ENCODE measurements at regions not wholly inside any gene's neighbourhood (a gene's known extent, or its start where the extent isn't known, plus 50 kb on each side); places are given as distances from the start of the nearest gene placed in this dataset.

DNA sequence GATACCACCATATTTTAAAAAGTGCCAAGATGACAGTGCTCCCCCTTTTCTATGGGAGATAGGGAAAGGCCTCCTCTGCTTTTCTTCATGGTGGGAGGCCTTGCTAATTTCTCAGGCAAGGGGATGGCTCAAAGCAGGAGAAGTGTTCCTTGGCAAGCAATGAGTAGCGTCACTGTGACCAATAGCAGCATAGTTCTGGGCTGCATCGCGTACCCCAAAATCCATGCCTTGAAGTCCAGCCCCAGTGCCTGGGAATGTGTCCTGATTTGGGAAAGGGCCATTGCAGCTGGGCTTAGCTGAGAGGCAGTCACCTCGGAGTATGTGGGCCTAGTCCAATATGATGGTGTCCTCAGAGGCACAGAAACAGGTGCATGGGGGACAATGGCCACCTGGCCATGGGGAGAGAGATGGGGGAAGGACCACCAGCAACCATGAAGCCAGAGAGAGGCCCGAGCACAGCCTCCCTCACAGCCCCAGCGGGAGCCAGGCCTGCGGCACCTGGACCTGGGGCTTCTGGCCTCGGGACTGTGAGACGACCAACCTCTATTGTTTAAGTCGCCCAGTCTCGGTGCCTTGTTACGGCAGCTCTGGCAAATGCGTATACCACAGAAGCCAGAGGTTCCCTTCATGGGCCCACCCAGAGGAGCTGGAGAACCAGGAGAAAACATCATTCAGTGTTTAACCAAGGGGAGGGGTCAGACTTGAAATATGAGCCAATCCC is 153.1 kb upstream of the RPS6KA2 start:
- H3K4me1 ChIP-seq: peaks cover 0 to 3% (median 0%) of the 10 kb centered on the region in 4 donors
- H3K4me3 ChIP-seq: no peak overlapping the region
- no peak for DNase-seq
- H3K27ac ChIP-seq: no peak overlapping the region
- H3K27me3 ChIP-seq: no peaks in the 10 kb centered on the region
- TF ChIP-seq POLR2A (IDR thresholded peaks at IDR 0.05): no peak
- TF ChIP-seq, protein P1, sequence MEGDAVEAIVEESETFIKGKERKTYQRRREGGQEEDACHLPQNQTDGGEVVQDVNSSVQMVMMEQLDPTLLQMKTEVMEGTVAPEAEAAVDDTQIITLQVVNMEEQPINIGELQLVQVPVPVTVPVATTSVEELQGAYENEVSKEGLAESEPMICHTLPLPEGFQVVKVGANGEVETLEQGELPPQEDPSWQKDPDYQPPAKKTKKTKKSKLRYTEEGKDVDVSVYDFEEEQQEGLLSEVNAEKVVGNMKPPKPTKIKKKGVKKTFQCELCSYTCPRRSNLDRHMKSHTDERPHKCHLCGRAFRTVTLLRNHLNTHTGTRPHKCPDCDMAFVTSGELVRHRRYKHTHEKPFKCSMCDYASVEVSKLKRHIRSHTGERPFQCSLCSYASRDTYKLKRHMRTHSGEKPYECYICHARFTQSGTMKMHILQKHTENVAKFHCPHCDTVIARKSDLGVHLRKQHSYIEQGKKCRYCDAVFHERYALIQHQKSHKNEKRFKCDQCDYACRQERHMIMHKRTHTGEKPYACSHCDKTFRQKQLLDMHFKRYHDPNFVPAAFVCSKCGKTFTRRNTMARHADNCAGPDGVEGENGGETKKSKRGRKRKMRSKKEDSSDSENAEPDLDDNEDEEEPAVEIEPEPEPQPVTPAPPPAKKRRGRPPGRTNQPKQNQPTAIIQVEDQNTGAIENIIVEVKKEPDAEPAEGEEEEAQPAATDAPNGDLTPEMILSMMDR (IDR thresholded peaks at IDR 0.05): no peak
- H3K36me3 ChIP-seq: no peaks in the 10 kb centered on the region
- H3K9me3 ChIP-seq: no peaks in the 10 kb centered on the region

- no peaks in the 10 kb centered on the region for H3K9me3 ChIP-seq
- no peak overlapping the region for H3K27ac ChIP-seq
- no peaks in the 10 kb centered on the region for H3K27me3 ChIP-seq
- H3K4me3 ChIP-seq: no peak overlapping the region
- no peak for DNase-seq
- no peak for TF ChIP-seq POLR2A (IDR thresholded peaks at IDR 0.05)
- TF ChIP-seq, protein P1 (IDR thresholded peaks at IDR 0.05): no peak
- H3K4me1 ChIP-seq: peaks cover 0 to 5% (median 0%) of the 10 kb centered on the region in 4 donors
- H3K36me3 ChIP-seq: no peaks in the 10 kb centered on the region
These were observed 152.3 kb upstream of the RPS6KA2 start for GRCh38 chr6:166779381-166779780.

GRCh38 chr6:166778776-166779175 is 151.7 kb upstream of the RPS6KA2 start:
- Histone ChIP-seq H3K27me3 (no peaks in the 10 kb centered on the region), H3K9me3 (no peaks in the 10 kb centered on the region), H3K36me3 (no peaks in the 10 kb centered on the region), H3K4me1 (peaks cover 0 to 5% (median 0%) of the 10 kb centered on the region in 4 donors), H3K27ac (no peak overlapping the region), H3K4me3 (no peak overlapping the region)
- no peak for DNase-seq
- TF ChIP-seq, protein P1 (IDR thresholded peaks at IDR 0.05): no peak
- TF ChIP-seq POLR2A (IDR thresholded peaks at IDR 0.05): no peak

DNA sequence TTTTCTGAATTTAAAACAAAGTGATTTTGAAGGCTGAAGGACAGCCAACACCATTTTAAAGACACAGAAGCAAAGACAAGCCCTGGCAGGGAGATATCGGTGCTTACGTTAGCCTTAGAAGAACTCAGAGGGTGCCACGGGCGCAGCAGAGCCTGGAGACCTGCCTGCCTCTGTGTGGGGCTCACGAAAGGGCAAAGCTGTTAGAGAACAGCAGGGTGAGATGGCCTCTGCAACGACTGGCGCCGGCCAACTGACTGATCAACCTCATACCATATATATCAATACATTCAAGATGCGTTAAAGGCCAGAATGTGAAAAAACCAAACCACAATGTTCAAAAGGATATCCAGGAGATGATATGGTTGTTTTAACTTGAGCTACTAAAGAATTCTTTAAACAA is 151.0 kb upstream of the RPS6KA2 start:
- TF ChIP-seq POLR2A (IDR thresholded peaks at IDR 0.05): no peak
- TF ChIP-seq, protein P1 (IDR thresholded peaks at IDR 0.05): no peak
- H3K4me1 ChIP-seq: peaks cover 0 to 5% (median 0%) of the 10 kb centered on the region in 4 donors
- H3K27ac ChIP-seq: no peak overlapping the region
- H3K36me3 ChIP-seq: no peaks in the 10 kb centered on the region
- no peaks in the 10 kb centered on the region for H3K27me3 ChIP-seq
- H3K4me3 ChIP-seq: no peak overlapping the region
- no peak for DNase-seq
- no peaks in the 10 kb centered on the region for H3K9me3 ChIP-seq

DNA sequence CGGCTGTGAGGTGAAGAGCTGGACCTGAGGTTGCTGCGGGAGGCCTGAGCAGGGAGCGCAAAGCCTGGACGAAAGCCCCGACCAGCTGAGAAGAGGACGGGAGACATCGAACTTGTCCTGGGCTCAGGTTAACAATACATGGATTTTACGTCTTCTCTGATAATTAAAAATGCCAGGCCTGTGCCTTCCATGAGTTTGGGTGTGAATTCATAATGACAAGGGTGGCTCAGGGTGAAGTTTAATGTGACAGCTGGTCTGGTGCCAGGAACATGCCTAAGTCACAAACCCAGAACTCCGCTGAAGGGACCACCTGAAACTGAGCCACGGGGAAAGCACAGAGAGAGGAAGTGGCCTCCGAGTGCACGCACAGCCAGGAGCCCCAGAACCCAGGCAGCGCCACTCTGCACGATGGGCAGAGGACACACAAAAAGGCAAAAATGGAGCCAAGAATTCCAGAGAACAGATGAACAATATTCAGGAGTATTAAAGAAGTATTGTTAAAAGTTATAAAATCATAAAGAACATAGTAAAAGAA is 150.1 kb upstream of the RPS6KA2 start:
- Histone ChIP-seq H3K27ac (no peak overlapping the region), H3K9me3 (no peaks in the 10 kb centered on the region), H3K4me3 (no peak overlapping the region), H3K27me3 (no peaks in the 10 kb centered on the region), H3K36me3 (no peaks in the 10 kb centered on the region), H3K4me1 (peaks cover 0 to 5% (median 0%) of the 10 kb centered on the region in 4 donors)
- TF ChIP-seq POLR2A (IDR thresholded peaks at IDR 0.05): no peak
- TF ChIP-seq, protein P1 (IDR thresholded peaks at IDR 0.05): no peak
- DNase-seq: no peak
